SK-N-SH (cell line): ENCODE measurements at regions not wholly inside any gene's neighbourhood (a gene's known extent, or its start where the extent isn't known, plus 50 kb on each side); places are given as distances from the start of the nearest gene placed in this dataset.

Source experiments
- CTCF ChIA-PET: fragments of 300-600, 350-600 bp; formaldehyde crosslinking; extraction: SDS; loops from one replicate; lab custom pipeline; 2021; lab: Yijun Ruan, JAX
- POLR2A ChIA-PET: fragments of 350-600 bp; sonication (Branson Sonifier 250); formaldehyde crosslinking; extraction: SDS; loops from one replicate; lab custom pipeline; 2020; ENCODE audit warnings: antibody characterized with exemption, inconsistent platforms; lab: Yijun Ruan, JAX
- DNase-seq: peaks from one replicate; pipeline ENCODE4 v3.0.0; 2012
- H2AFZ ChIP-seq: fragments of 200-600 bp; sonication (generic); 2 replicates; pipeline ENCODE4 v1.8.1; 2016; ENCODE audit warnings: antibody characterized with exemption, mild to moderate bottlenecking, low read depth
- H3F3A ChIP-seq: fragments of 200-600 bp; sonication (generic); replicated peaks from 2 replicates; pipeline ENCODE3; 2016; ENCODE audit warnings: antibody characterized with exemption, mild to moderate bottlenecking; ENCODE audit not compliant: insufficient read depth
- H3K27ac ChIP-seq, 2 experiments: fragments of 200-500 bp in 1 of 2; fragments of 200-600 bp in 1 of 2; sonication (Bioruptor generic) in 1 of 2; sonication (generic), shearing (Covaris generic) in 1 of 2; 2 replicates each; pipeline versions ENCODE4 v1.5.1 to v1.6.1; 2014 to 2016; ENCODE audit warnings: low read depth in 2 of 2, inconsistent platforms in 1 of 2, low read length in 1 of 2, mild to moderate bottlenecking in 1 of 2, mixed read lengths in 1 of 2
- H3K27me3 ChIP-seq: fragments of 200-600 bp; sonication (generic), shearing (Covaris generic); 2 replicates; pipeline ENCODE4 v1.6.1; 2016; ENCODE audit warnings: mixed run types; ENCODE audit not compliant: insufficient read depth
- H3K36me3 ChIP-seq, 2 experiments: fragments of 200-500 bp in 1 of 2; fragments of 200-600 bp in 1 of 2; sonication (Bioruptor generic) in 1 of 2; sonication (generic) in 1 of 2; replicated peaks in 1 of 2; 2 replicates each; pipeline versions ENCODE3 to v1.5.1; 2014 to 2016; ENCODE audit warnings: low read length in 1 of 2, mild to moderate bottlenecking in 1 of 2; ENCODE audit not compliant: insufficient read depth in 2 of 2, control insufficient read depth in 1 of 2
- H3K4me1 ChIP-seq, 2 experiments: fragments of 200-500 bp in 1 of 2; fragments of 200-600 bp in 1 of 2; sonication (Bioruptor generic) in 1 of 2; sonication (generic), shearing (Covaris generic) in 1 of 2; 2 replicates each; pipeline versions ENCODE4 v1.5.1 to v1.6.1; 2014 to 2016; ENCODE audit warnings: low read depth in 1 of 2, low read length in 1 of 2, mixed run types in 1 of 2; ENCODE audit not compliant: insufficient read depth in 2 of 2, control insufficient read depth in 1 of 2
- H3K4me2 ChIP-seq: fragments of 200-600 bp; sonication (generic), shearing (Covaris generic); 2 replicates; pipeline ENCODE4 v1.6.1; 2017; ENCODE audit warnings: mixed run types
- H3K4me3 ChIP-seq, 2 experiments: fragments of 200-500 bp in 1 of 2; fragments of 200-600 bp in 1 of 2; sonication (Bioruptor generic) in 1 of 2; sonication (generic), shearing (Covaris generic) in 1 of 2; 2 replicates each; pipeline versions ENCODE4 v1.5.1 to v1.8.1; 2014 to 2016; ENCODE audit warnings: low read depth in 2 of 2, inconsistent platforms in 1 of 2, low read length in 1 of 2, mild to moderate bottlenecking in 1 of 2, mixed read lengths in 1 of 2, moderate library complexity in 1 of 2
- H3K79me2 ChIP-seq: fragments of 200-600 bp; sonication (generic); 2 replicates; pipeline ENCODE4 v1.8.1; 2017; ENCODE audit warnings: mild to moderate bottlenecking; ENCODE audit not compliant: insufficient read depth
- H3K9ac ChIP-seq: fragments of 200-600 bp; sonication (generic); 2 replicates; pipeline ENCODE4 v1.6.1; 2017; ENCODE audit warnings: mixed run types
- H3K9me2 ChIP-seq: fragments of 200-600 bp; sonication (generic); 2 replicates; pipeline ENCODE4 v1.6.1; 2017; ENCODE audit warnings: mixed run types
- H3K9me3 ChIP-seq: fragments of 200-600 bp; sonication (generic); 2 replicates; pipeline ENCODE4 v1.6.1; 2017; ENCODE audit warnings: mixed run types, mild to moderate bottlenecking, moderate library complexity
- H4K20me1 ChIP-seq: fragments of 200-600 bp; sonication (generic); 2 replicates; pipeline ENCODE4 v1.6.1; 2017; ENCODE audit warnings: mild to moderate bottlenecking, mixed run types; ENCODE audit not compliant: insufficient read depth
- EP300 ChIP-seq, 2 experiments: IDR thresholded peaks; 2 replicates each; pipeline versions ENCODE4 v1.4.0 to v1.6.1; 2012; ENCODE audit warnings: borderline replicate concordance in 1 of 2, low read depth in 1 of 2, low read length in 1 of 2
- EZH2phosphoT487 ChIP-seq: fragments of 200-600 bp; sonication (generic); IDR thresholded peaks from 2 replicates; pipeline ENCODE4 v1.6.1; 2017; ENCODE audit warnings: low read depth, mixed run types, mild to moderate bottlenecking, antibody characterized with exemption, moderate library complexity, borderline replicate concordance
- FOSL2 ChIP-seq: IDR thresholded peaks from 2 replicates; pipeline ENCODE4 v1.4.0; 2012; ENCODE audit warnings: low read depth, mild to moderate bottlenecking, moderate library complexity, borderline replicate concordance
- FOXM1 ChIP-seq: IDR thresholded peaks from 2 replicates; pipeline ENCODE4 v1.4.0; 2012; ENCODE audit warnings: low read depth, mild to moderate bottlenecking
- GABPA ChIP-seq: IDR thresholded peaks from 2 replicates; pipeline ENCODE4 v1.4.0; 2012; ENCODE audit warnings: low read depth, mild to moderate bottlenecking
- GATA2 ChIP-seq: sonication (generic); formaldehyde crosslinking; IDR thresholded peaks from 2 replicates; pipeline ENCODE4 v1.5.0; 2020; ENCODE audit warnings: mild to moderate bottlenecking, missing genetic modification reagents
- JUND ChIP-seq: IDR thresholded peaks from 2 replicates; pipeline ENCODE4 v1.4.0; 2012
- MEF2A ChIP-seq: IDR thresholded peaks from 2 replicates; pipeline ENCODE4 v1.4.0; 2012; ENCODE audit warnings: low read depth, borderline replicate concordance
- PBX3 ChIP-seq: IDR thresholded peaks from 2 replicates; pipeline ENCODE4; 2012
- RAD21 ChIP-seq: IDR thresholded peaks from 2 replicates; pipeline ENCODE4 v1.6.1; 2012; ENCODE audit warnings: mild to moderate bottlenecking, low read length
- RXRA ChIP-seq: IDR thresholded peaks from 2 replicates; pipeline ENCODE4 v1.4.0; 2012; ENCODE audit warnings: low read depth, mild to moderate bottlenecking, borderline replicate concordance
- SIN3A ChIP-seq: IDR thresholded peaks from 2 replicates; pipeline ENCODE4 v1.6.1; 2012; ENCODE audit warnings: low read depth, mild to moderate bottlenecking, low read length, moderate library complexity, borderline replicate concordance
- TAF1 ChIP-seq: IDR thresholded peaks from 2 replicates; pipeline ENCODE4 v1.6.1; 2012; ENCODE audit warnings: low read depth, mild to moderate bottlenecking, low read length, moderate library complexity, borderline replicate concordance
- TEAD4 ChIP-seq: IDR thresholded peaks from 2 replicates; pipeline ENCODE4 v1.4.0; 2012; ENCODE audit warnings: mild to moderate bottlenecking, borderline replicate concordance; ENCODE audit not compliant: insufficient read depth
- USF1 ChIP-seq: IDR thresholded peaks from 2 replicates; pipeline ENCODE4 v1.4.0; 2012; ENCODE audit warnings: low read depth, borderline replicate concordance
- USF2 ChIP-seq: fragments of 150-350 bp; IDR thresholded peaks from 2 replicates; pipeline ENCODE4 v1.6.1; 2017; ENCODE audit warnings: antibody characterized with exemption, low read length, low read depth, borderline replicate concordance
- YY1 ChIP-seq: IDR thresholded peaks from 2 replicates; pipeline ENCODE4 v1.4.0; 2012; ENCODE audit warnings: low read depth, mild to moderate bottlenecking
- WGBS: methylation state at CpG from one replicate; pipeline ENCODE4 v1.1.6; 2017; ENCODE audit warnings: low lambda C conversion rate; 5-methylcytosine and 5-hydroxymethylcytosine counted together
- TF ChIP-seq, protein P1 (sequence below): IDR thresholded peaks from 2 replicates; pipeline ENCODE4 v1.4.0; 2012; ENCODE audit warnings: low read depth
- TF ChIP-seq, protein P2 (sequence below): fragments of 150-350 bp; IDR thresholded peaks from 2 replicates; pipeline ENCODE4 v1.6.1; 2016; ENCODE audit warnings: mild to moderate bottlenecking, low read depth, low read length
- TF ChIP-seq, protein P3 (sequence below): IDR thresholded peaks from 2 replicates; pipeline ENCODE4 v1.4.0; 2012; ENCODE audit warnings: low read depth, borderline replicate concordance

GRCh38 chr2:41905597-41906337 is 142.1 kb upstream of the PKDCC start:
- Histone ChIP-seq H3K4me1 (peaks cover 3 to 10% of the 10 kb centered on the region in 2 experiments; a peak in 1 of 4 replicates), H3K4me2 (no peak overlapping the region), H4K20me1 (no peaks in the 10 kb centered on the region), H3K4me3 (no peak overlapping the region), H3K9me3 (no peaks in the 10 kb centered on the region), H3K27ac (no peak overlapping the region), H3K9me2 (no peaks in the 10 kb centered on the region), H3K79me2 (no peaks in the 10 kb centered on the region), H2AFZ (no peak overlapping the region), H3K27me3 (peaks cover 9% of the 10 kb centered on the region; the same call in 1 of the 2 replicates)
- 45% methylated on average over 7 of the region's 7 CpGs for WGBS
- CTCF ChIA-PET: interaction anchor here (0.6 to 1.6 kb wide), 14 partner anchors 9 to 383 kb away, joined by 3 to 7 read pairs (median 3); no protein-coding TSS in a partner anchor
- TF ChIP-seq EP300 (IDR thresholded peaks at IDR 0.05; ENCODE audit: borderline replicate concordance in 1 of 2, low read depth in 1 of 2, low read length in 1 of 2) (no peak), GATA2 (CRISPR knock-in tag) (no peak), TEAD4 (no peak), RAD21 (no peak), RXRA (no peak), USF1 (no peak), EZH2phosphoT487 (no peak), FOSL2 (no peak), YY1 (no peak), MEF2A (no peak), JUND (no peak), PBX3 (no peak), GABPA (no peak), USF2 (no peak), FOXM1 (no peak), TAF1 (no peak), SIN3A (no peak)
- TF ChIP-seq, protein P1, sequence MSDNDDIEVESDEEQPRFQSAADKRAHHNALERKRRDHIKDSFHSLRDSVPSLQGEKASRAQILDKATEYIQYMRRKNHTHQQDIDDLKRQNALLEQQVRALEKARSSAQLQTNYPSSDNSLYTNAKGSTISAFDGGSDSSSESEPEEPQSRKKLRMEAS: no peak
- TF ChIP-seq, protein P2, sequence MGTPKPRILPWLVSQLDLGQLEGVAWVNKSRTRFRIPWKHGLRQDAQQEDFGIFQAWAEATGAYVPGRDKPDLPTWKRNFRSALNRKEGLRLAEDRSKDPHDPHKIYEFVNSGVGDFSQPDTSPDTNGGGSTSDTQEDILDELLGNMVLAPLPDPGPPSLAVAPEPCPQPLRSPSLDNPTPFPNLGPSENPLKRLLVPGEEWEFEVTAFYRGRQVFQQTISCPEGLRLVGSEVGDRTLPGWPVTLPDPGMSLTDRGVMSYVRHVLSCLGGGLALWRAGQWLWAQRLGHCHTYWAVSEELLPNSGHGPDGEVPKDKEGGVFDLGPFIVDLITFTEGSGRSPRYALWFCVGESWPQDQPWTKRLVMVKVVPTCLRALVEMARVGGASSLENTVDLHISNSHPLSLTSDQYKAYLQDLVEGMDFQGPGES: no peak
- TF ChIP-seq, protein P3, sequence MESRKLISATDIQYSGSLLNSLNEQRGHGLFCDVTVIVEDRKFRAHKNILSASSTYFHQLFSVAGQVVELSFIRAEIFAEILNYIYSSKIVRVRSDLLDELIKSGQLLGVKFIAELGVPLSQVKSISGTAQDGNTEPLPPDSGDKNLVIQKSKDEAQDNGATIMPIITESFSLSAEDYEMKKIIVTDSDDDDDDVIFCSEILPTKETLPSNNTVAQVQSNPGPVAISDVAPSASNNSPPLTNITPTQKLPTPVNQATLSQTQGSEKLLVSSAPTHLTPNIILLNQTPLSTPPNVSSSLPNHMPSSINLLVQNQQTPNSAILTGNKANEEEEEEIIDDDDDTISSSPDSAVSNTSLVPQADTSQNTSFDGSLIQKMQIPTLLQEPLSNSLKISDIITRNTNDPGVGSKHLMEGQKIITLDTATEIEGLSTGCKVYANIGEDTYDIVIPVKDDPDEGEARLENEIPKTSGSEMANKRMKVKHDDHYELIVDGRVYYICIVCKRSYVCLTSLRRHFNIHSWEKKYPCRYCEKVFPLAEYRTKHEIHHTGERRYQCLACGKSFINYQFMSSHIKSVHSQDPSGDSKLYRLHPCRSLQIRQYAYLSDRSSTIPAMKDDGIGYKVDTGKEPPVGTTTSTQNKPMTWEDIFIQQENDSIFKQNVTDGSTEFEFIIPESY: no peak
- TF ChIP-seq, all 33 proteins: peak for 0
- Histone ChIP-seq H3K9ac (no peak overlapping the region), H3K36me3 (no peaks in the 10 kb centered on the region), H3F3A (no peaks in the 10 kb centered on the region)
- POLR2A ChIA-PET: interaction anchor here (1.2 kb wide), 1 partner anchor 140 kb away, joined by 5 read pairs; no protein-coding TSS in a partner anchor
- no peak for DNase-seq
